ENCODE measurements at regions not wholly inside any gene's neighbourhood (a gene's known extent, or its start where the extent isn't known, plus 50 kb on each side); places are given as distances from the start of the nearest gene placed in this dataset.

DNA sequence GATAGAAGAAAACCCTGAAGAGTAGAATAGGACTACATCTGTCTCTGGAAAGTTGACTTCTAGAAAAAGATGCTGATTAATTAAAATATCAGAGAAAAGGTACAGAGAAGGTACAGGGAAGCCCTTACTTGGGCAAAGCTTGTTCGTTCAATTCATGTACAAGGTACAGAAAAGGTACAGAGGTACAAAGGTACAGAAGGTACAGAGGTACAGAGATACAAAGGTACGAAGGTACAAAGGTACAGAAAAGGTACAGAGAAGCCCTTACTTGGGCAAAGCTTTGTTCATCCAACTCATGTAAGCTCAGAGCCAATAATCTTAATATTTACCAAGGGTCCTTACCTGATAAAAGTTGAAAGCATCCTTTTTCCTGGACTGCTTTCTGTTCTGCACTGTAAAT lies 182.3 kb downstream of the PCSK1 start:
- TF ChIP-seq, protein P1, sequence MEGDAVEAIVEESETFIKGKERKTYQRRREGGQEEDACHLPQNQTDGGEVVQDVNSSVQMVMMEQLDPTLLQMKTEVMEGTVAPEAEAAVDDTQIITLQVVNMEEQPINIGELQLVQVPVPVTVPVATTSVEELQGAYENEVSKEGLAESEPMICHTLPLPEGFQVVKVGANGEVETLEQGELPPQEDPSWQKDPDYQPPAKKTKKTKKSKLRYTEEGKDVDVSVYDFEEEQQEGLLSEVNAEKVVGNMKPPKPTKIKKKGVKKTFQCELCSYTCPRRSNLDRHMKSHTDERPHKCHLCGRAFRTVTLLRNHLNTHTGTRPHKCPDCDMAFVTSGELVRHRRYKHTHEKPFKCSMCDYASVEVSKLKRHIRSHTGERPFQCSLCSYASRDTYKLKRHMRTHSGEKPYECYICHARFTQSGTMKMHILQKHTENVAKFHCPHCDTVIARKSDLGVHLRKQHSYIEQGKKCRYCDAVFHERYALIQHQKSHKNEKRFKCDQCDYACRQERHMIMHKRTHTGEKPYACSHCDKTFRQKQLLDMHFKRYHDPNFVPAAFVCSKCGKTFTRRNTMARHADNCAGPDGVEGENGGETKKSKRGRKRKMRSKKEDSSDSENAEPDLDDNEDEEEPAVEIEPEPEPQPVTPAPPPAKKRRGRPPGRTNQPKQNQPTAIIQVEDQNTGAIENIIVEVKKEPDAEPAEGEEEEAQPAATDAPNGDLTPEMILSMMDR (IDR thresholded peaks at IDR 0.05; ENCODE audit: insufficient read depth, low read depth, low read length) = no peak
- DNase-seq (ENCODE audit: low read depth) = no peak
- H3K4me3 ChIP-seq (ENCODE audit: low read depth, low read length) = no peak overlapping the region

DNA sequence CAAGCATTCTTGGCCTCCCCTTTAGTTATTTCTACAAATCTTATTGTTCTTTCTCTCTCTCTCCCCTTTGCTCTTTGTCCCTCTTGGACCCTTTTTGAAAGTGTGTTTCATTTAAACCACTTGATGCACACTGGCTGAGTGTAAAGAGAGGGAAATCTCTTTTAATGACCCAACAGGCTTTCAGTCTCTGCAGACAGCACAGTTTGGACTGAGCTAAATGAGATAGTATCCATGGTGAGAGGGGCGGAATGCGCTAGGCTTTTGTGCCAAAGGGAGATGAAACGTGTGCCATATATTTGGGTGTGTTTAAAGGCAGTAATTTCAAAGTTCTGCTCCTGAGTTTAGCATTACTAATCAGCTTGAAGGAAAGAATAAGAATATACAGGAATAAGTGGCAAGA lies 184.9 kb downstream of the PCSK1 start:
- DNase-seq (ENCODE audit: low read depth) = no peak
- TF ChIP-seq, protein P1 (IDR thresholded peaks at IDR 0.05; ENCODE audit: insufficient read depth, low read depth, low read length) = no peak
- no peak overlapping the region for H3K4me3 ChIP-seq (ENCODE audit: low read depth, low read length)

DNA sequence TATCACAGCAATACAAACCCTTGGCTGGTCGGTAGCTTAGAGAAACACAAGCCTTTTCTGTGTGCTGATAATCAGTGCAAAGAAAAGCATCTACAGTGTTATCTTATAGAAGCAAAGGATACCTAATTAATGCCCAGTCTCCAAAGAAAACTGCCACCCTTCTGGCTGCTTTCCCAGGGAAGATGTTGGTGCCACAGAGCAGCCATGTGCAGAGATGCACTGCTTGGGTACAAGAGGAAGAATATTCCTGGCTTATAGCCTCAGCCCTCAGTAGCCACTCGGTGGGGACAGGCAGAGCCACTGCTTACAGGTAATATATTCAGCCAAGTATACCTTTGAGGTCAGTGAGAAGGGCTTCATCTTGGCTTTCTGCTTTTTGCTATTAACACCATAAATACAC lies 185.3 kb downstream of the PCSK1 start:
- H3K4me3 ChIP-seq (ENCODE audit: low read depth, low read length) = no peak overlapping the region
- TF ChIP-seq, protein P1 (IDR thresholded peaks at IDR 0.05; ENCODE audit: insufficient read depth, low read depth, low read length) = no peak

DNA sequence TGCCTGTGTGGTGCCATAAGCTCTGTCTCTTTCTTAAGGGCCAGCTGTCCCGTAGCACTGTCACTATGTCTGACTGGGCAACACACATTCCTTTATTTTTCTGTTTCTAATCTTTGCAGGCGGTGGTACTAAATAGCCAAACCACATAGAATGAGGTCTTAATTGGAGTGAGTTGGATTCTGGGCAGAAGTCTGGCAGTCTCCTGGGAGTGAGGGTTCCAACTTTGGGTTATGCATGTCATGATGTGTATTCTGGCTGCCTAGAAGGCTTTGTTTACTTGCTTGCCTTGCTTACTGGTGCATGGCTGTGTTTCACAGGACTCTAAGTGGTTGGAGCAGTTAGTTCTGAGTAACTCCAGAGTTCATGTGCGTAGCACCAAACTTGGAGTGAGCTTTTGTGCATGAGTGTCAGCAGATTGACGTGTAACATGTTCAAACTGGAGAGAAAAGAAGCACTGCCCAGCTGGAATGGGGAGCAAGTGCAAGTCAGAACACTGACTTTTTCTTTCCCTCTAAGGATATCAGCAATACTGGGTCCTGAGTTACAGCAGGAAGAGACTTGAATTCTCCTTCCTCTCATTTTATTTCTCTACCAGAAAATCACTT lies 185.8 kb downstream of the PCSK1 start:
- H3K4me3 ChIP-seq (ENCODE audit: low read depth, low read length) = no peak overlapping the region
- TF ChIP-seq, protein P1 (IDR thresholded peaks at IDR 0.05; ENCODE audit: insufficient read depth, low read depth, low read length) = no peak
- DNase-seq (ENCODE audit: low read depth) = peak; percentile 16

More for the DNA sequence above, 185.3 kb downstream of the PCSK1 start:
- DNase-seq (ENCODE audit: low read depth) = no peak

DNA sequence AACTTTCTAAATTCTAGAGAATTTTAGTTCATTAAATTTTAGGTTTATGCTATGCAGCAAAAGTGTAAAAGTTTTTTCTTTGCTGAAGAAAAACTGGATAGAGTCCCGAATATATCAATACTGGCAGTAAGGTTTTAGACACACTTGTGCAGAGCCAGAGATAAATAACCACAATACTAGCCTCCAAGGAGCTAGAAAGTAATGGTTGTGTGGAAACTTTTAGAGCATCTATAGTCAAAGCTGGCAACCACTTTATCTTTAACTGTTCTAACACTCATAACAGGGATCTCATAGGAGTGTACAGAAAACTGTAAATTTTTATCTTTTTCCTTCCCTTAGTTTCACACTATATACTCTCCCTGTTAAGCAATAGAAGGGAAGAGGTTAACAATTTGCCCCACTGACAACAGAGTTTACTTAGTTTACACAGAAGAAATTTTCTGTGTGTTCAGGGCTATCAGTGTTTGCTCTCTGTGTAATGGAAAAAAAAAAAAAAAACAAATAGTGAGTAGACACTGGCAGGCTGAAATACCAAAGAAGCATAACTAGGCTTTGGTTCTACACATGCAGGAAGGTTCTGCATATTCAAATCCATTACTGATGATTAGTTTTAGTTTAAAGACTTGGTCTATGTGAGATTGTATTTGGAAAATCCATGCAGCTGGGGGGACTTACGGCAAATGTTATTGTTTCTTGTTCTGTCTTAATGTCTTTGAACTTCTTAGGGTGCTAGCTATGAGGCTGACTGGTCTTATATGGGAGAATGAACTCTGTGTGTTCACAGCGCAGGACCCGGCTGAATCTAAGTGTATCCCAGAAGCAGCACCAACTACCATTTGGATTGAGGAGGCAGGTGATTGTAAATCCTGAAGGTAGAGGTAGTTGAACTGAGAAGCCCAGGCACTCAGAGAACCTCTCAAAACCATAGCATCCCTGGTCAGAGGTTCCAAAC lies 187.6 kb downstream of the PCSK1 start:
- H3K4me3 ChIP-seq (ENCODE audit: low read depth, low read length) = no peak overlapping the region
- TF ChIP-seq, protein P1 (IDR thresholded peaks at IDR 0.05; ENCODE audit: insufficient read depth, low read depth, low read length) = no peak
- peak; percentile 61 for DNase-seq (ENCODE audit: low read depth)

DNA sequence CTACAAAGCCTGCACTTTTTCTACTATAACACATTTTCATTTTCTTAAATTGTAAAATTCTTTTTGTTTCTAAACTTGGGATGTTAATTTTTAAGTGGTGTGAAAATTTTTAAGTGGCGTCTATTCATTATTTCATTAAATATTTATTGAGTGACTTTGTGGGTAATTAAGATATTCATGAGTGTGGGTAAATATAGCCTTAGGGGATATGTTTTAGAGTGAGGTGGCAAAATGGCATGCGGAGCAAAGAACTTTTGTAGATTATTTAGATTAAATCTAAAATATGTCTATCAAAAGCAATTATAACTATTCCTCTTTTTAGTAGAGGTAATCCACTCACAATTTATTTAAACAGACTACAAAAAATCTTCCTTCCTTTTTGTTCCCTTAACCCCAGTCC lies 188.4 kb downstream of the PCSK1 start:
- TF ChIP-seq, protein P1 (IDR thresholded peaks at IDR 0.05; ENCODE audit: insufficient read depth, low read depth, low read length) = no peak
- H3K4me3 ChIP-seq (ENCODE audit: low read depth, low read length) = no peak overlapping the region
- DNase-seq (ENCODE audit: low read depth) = no peak

Data from fibroblast of villous mesenchyme (primary cell).